Neural cell (in vitro differentiated cells): ENCODE measurements at regions not wholly inside any gene's neighbourhood (a gene's known extent, or its start where the extent isn't known, plus 50 kb on each side); places are given as distances from the start of the nearest gene placed in this dataset.

Experiments used
- EP300 ChIP-seq: fragments of 450-650 bp; conservative IDR thresholded peaks from 2 replicates; pipeline ENCODE4 v1.6.1; 2014; ENCODE audit warnings: antibody characterized with exemption, mild to moderate bottlenecking, moderate library complexity; ENCODE audit not compliant: poor library complexity, severe bottlenecking
- EZH2 ChIP-seq: fragments of 200-600, 300-800 bp; shearing (Covaris generic), sonication (generic); IDR thresholded peaks from 2 replicates; pipeline ENCODE4 v1.6.1; 2014; ENCODE audit warnings: antibody characterized with exemption, low read length, borderline replicate concordance, mild to moderate bottlenecking; ENCODE audit not compliant: insufficient read depth, poor library complexity, severe bottlenecking
- MXI1 ChIP-seq: fragments of 450-650 bp; conservative IDR thresholded peaks from 2 replicates; pipeline ENCODE4 v1.6.1; 2014; ENCODE audit warnings: antibody characterized with exemption, mild to moderate bottlenecking; ENCODE audit not compliant: poor library complexity, severe bottlenecking
- POLR2AphosphoS5 ChIP-seq: IDR thresholded peaks from 2 replicates; pipeline ENCODE4 v1.6.1; 2012
- RAD21 ChIP-seq: fragments of 450-650 bp; conservative IDR thresholded peaks from 2 replicates; pipeline ENCODE4 v1.6.1; 2014; ENCODE audit warnings: antibody characterized with exemption, mild to moderate bottlenecking, moderate library complexity
- TAF1 ChIP-seq: IDR thresholded peaks from 2 replicates; pipeline ENCODE4 v1.6.1; 2012; ENCODE audit warnings: low read depth
- TF ChIP-seq, protein P1 (sequence below): fragments of 450-650 bp; IDR thresholded peaks from 2 replicates; pipeline ENCODE4 v1.5.1; 2014; ENCODE audit warnings: antibody characterized with exemption, mild to moderate bottlenecking, moderate library complexity; ENCODE audit not compliant: poor library complexity, severe bottlenecking
- TF ChIP-seq, protein P2 (sequence below): IDR thresholded peaks from 2 replicates; pipeline ENCODE4 v1.6.1; 2012; ENCODE audit warnings: borderline replicate concordance

DNA sequence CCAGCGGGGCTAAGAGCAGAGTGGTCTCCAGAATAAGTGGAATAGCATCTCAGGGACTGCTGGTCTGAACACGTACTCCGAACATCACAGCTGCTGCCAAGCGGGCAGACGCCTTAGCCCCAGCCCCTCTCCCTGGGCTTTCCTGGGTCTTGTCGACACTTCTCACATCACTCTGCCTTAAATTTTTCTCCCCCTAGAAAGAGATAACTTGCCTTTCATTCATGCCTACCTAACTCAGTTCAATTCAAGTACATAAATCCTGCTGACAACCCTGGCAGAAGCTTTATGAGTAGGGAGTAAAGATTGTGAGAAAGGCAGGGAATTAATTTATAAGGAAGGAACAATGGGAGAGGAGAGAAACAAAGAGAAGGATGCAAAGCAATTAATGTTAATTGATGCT is 202.9 kb upstream of the TNP1 start:
- TF ChIP-seq, protein P1, sequence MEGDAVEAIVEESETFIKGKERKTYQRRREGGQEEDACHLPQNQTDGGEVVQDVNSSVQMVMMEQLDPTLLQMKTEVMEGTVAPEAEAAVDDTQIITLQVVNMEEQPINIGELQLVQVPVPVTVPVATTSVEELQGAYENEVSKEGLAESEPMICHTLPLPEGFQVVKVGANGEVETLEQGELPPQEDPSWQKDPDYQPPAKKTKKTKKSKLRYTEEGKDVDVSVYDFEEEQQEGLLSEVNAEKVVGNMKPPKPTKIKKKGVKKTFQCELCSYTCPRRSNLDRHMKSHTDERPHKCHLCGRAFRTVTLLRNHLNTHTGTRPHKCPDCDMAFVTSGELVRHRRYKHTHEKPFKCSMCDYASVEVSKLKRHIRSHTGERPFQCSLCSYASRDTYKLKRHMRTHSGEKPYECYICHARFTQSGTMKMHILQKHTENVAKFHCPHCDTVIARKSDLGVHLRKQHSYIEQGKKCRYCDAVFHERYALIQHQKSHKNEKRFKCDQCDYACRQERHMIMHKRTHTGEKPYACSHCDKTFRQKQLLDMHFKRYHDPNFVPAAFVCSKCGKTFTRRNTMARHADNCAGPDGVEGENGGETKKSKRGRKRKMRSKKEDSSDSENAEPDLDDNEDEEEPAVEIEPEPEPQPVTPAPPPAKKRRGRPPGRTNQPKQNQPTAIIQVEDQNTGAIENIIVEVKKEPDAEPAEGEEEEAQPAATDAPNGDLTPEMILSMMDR, result no peak
- TF ChIP-seq EZH2 (no peak), EP300 (no peak), POLR2AphosphoS5 (no peak), TAF1 (no peak), MXI1 (no peak), RAD21 (no peak)
- TF ChIP-seq, protein P2, sequence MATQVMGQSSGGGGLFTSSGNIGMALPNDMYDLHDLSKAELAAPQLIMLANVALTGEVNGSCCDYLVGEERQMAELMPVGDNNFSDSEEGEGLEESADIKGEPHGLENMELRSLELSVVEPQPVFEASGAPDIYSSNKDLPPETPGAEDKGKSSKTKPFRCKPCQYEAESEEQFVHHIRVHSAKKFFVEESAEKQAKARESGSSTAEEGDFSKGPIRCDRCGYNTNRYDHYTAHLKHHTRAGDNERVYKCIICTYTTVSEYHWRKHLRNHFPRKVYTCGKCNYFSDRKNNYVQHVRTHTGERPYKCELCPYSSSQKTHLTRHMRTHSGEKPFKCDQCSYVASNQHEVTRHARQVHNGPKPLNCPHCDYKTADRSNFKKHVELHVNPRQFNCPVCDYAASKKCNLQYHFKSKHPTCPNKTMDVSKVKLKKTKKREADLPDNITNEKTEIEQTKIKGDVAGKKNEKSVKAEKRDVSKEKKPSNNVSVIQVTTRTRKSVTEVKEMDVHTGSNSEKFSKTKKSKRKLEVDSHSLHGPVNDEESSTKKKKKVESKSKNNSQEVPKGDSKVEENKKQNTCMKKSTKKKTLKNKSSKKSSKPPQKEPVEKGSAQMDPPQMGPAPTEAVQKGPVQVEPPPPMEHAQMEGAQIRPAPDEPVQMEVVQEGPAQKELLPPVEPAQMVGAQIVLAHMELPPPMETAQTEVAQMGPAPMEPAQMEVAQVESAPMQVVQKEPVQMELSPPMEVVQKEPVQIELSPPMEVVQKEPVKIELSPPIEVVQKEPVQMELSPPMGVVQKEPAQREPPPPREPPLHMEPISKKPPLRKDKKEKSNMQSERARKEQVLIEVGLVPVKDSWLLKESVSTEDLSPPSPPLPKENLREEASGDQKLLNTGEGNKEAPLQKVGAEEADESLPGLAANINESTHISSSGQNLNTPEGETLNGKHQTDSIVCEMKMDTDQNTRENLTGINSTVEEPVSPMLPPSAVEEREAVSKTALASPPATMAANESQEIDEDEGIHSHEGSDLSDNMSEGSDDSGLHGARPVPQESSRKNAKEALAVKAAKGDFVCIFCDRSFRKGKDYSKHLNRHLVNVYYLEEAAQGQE, result no peak
